ENCODE measurements at regions not wholly inside any gene's neighbourhood (a gene's known extent, or its start where the extent isn't known, plus 50 kb on each side); places are given as distances from the start of the nearest gene placed in this dataset.

DNA sequence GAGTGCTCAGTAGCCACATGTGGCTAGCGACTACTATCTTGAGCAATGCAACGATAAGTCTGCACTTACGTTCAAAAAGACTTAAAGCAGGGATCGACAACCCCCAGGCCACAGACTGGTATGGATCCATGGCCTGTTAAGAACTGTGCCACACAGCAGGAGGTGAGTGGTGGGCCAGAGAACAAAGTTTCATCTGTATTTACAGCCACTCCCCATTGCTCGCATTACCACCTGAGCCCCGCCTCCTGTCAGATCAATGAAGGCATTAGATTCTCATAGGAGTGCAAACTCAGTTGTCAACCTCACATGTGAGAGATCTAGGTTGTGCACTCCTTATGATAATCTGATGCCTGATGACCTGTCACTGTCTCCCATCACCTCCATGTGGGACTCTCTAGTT, 103.6 kb upstream of the ZRANB2 start:
- no peak for TF ChIP-seq CTCF (IDR thresholded peaks at IDR 0.05)
- no peak for TF ChIP-seq POLR2A (IDR thresholded peaks at IDR 0.05)

Measured in lower leg skin (tissue), 3 donors.